Activated B cell treated with CpG ODN at 0.5 μM for 24 hours (primary cell): ENCODE measurements at regions not wholly inside any gene's neighbourhood (a gene's known extent, or its start where the extent isn't known, plus 50 kb on each side); places are given as distances from the start of the nearest gene placed in this dataset.

Source experiments
- ATAC-seq: fragments of 200-7000 bp; cut with Tn5 transposase; one replicate; pipeline ENCODE4 v1.10.0; 2021; ENCODE audit warnings: low read depth, mild to moderate bottlenecking, moderate library complexity
- CTCF ChIA-PET: fragments of 350-600 bp; sonication (Branson Sonifier 250); formaldehyde crosslinking; loops from one replicate; lab custom pipeline; 2021; ENCODE audit warnings: antibody characterized with exemption; lab: Charles Lee
- POLR2A ChIA-PET: fragments of 350-600 bp; sonication (Branson Sonifier 250); formaldehyde crosslinking; loops from one replicate; lab custom pipeline; 2021; ENCODE audit warnings: antibody characterized with exemption; lab: Charles Lee
- DNase-seq: peaks from one replicate; pipeline ENCODE4 v3.0.0; 2022
- H3K27ac Mint-ChIP-seq: one replicate; pipeline ENCODE4 v1.8.0; 2020; ENCODE audit warnings: mixed read lengths
- H3K27me3 Mint-ChIP-seq: one replicate; pipeline ENCODE4 v1.8.0; 2021; ENCODE audit warnings: mixed read lengths
- H3K36me3 Mint-ChIP-seq: one replicate; pipeline ENCODE4 v1.8.0; 2021; ENCODE audit warnings: low read depth, mixed read lengths
- H3K4me1 Mint-ChIP-seq: one replicate; pipeline ENCODE4 v1.8.0; 2021; ENCODE audit warnings: mixed read lengths
- H3K4me3 Mint-ChIP-seq: one replicate; pipeline ENCODE4 v1.8.0; 2020; ENCODE audit warnings: mild to moderate bottlenecking, mixed read lengths
- H3K9me3 Mint-ChIP-seq: one replicate; pipeline ENCODE4 v1.8.0; 2020; ENCODE audit warnings: mixed read lengths
- CTCF ChIP-seq: fragments of 200-600 bp; IDR thresholded peaks from one replicate; pipeline ENCODE4 v1.8.0; 2022; ENCODE audit warnings: antibody characterized with exemption, mild to moderate bottlenecking
- intact Hi-C: fragments of 100-400 bp; cut with micrococcal nuclease; formaldehyde crosslinking; loops from one replicate; pipeline ENCODE4 v1.15.1; 2024

GRCh38 chr12:88753066-88753465, 172.8 kb upstream of the KITLG start:
- ChIA-PET CTCF (no interaction called here), POLR2A (no interaction called here)
- H3K27ac Mint-ChIP-seq: no peak overlapping the region
- ATAC-seq (no peak), DNase-seq (no peak)
- no peaks in the 10 kb centered on the region for H3K4me1 Mint-ChIP-seq
- no peaks in the 10 kb centered on the region for H3K36me3 Mint-ChIP-seq
- no peaks in the 10 kb centered on the region for H3K27me3 Mint-ChIP-seq
- intact Hi-C loops: no loop called here
- H3K9me3 Mint-ChIP-seq: no peaks in the 10 kb centered on the region
- TF ChIP-seq CTCF: no peak
- H3K4me3 Mint-ChIP-seq: no peak overlapping the region

GRCh38 chr12:88752183-88752582, 171.9 kb upstream of the KITLG start:
- ChIA-PET POLR2A (no interaction called here), CTCF (no interaction called here)
- H3K4me3 Mint-ChIP-seq: no peak overlapping the region
- no peak for TF ChIP-seq CTCF
- ATAC-seq (no peak), DNase-seq (no peak)
- H3K4me1 Mint-ChIP-seq: no peaks in the 10 kb centered on the region
- H3K36me3 Mint-ChIP-seq: no peaks in the 10 kb centered on the region
- no peak overlapping the region for H3K27ac Mint-ChIP-seq
- H3K9me3 Mint-ChIP-seq: no peaks in the 10 kb centered on the region
- H3K27me3 Mint-ChIP-seq: no peaks in the 10 kb centered on the region
- intact Hi-C loops: no loop called here

GRCh38 chr12:88750867-88751543, 170.7 kb upstream of the KITLG start:
- POLR2A ChIA-PET: no interaction called here
- DNase-seq: no peak
- TF ChIP-seq CTCF: no peak
- H3K27me3 Mint-ChIP-seq: no peaks in the 10 kb centered on the region
- intact Hi-C loops: no loop called here
- no peak overlapping the region for H3K4me3 Mint-ChIP-seq
- CTCF ChIA-PET: no interaction called here
- no peak for ATAC-seq
- no peaks in the 10 kb centered on the region for H3K36me3 Mint-ChIP-seq
- H3K27ac Mint-ChIP-seq: no peak overlapping the region
- H3K9me3 Mint-ChIP-seq: no peaks in the 10 kb centered on the region
- H3K4me1 Mint-ChIP-seq: no peaks in the 10 kb centered on the region

GRCh38 chr12:88746386-88746785, 166.1 kb upstream of the KITLG start:
- H3K4me3 Mint-ChIP-seq: no peak overlapping the region
- H3K4me1 Mint-ChIP-seq: no peaks in the 10 kb centered on the region
- CTCF ChIA-PET: no interaction called here
- H3K36me3 Mint-ChIP-seq: no peaks in the 10 kb centered on the region
- no peak for TF ChIP-seq CTCF
- POLR2A ChIA-PET: no interaction called here
- DNase-seq: no peak
- no peaks in the 10 kb centered on the region for H3K27me3 Mint-ChIP-seq
- intact Hi-C loops: no loop called here
- no peak for ATAC-seq
- H3K27ac Mint-ChIP-seq: no peak overlapping the region
- H3K9me3 Mint-ChIP-seq: peaks cover 3% of the 10 kb centered on the region

- H3K27ac Mint-ChIP-seq: no peak overlapping the region
- POLR2A ChIA-PET: no interaction called here
- intact Hi-C loops: no loop called here
- peaks cover 3% of the 10 kb centered on the region for H3K9me3 Mint-ChIP-seq
- H3K4me1 Mint-ChIP-seq: no peaks in the 10 kb centered on the region
- CTCF ChIA-PET: no interaction called here
- no peaks in the 10 kb centered on the region for H3K36me3 Mint-ChIP-seq
- no peak overlapping the region for H3K4me3 Mint-ChIP-seq
- DNase-seq: no peak
- ATAC-seq: no peak
- no peaks in the 10 kb centered on the region for H3K27me3 Mint-ChIP-seq
- TF ChIP-seq CTCF: no peak
Observed at GRCh38 chr12:88743946-88744685, 163.8 kb upstream of the KITLG start.
